ENCODE measurements at regions not wholly inside any gene's neighbourhood (a gene's known extent, or its start where the extent isn't known, plus 50 kb on each side); places are given as distances from the start of the nearest gene placed in this dataset.

DNA sequence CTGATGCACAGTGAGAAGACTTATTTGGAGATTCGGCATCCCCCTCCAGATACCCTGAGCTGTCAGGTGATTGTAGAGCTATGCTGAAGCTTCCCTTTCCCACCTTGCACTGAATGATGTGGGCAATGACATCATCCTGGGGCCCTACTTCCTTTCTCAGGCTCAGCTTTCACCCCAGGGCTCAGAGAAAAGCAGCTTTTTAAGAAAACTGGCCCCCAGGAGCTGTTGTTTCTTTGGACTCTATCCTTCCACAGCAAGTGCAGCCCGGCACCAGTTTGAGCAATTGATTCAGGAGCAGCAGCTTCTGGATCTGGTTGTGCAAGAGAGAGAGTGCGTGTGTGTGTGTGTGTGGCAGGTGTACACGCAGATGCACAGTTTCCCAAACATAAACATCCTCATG, 251.3 kb downstream of the ANAPC1 start:
- Mint-ChIP-seq H3K36me3 (peaks cover 8% of the 10 kb centered on the region), H3K4me3 (no peak overlapping the region), H3K27me3 (no peaks in the 10 kb centered on the region), H3K4me1 (no peaks in the 10 kb centered on the region), H3K27ac (no peak overlapping the region), H3K9me3 (peaks cover 4 to 27% (median 16%) of the 10 kb centered on the region in 3 donors)

DNA sequence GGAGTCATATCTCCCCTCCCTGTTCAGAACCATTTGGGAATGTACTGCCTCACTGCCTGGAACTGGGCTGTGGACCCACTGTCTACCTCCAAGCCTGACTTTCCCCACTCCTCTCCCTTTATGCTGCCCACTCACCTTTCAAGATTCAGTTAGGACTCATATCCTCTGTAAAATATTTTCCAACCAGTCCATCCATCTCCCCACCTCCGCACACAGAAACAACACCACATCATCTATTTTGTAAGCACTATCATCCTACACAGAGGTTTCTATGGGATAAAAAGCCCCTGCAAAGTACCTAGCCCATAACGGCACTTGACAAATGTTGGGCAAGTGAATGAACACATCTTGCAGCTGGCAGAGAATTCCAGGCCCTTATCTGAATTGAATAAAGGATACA, 250.8 kb downstream of the ANAPC1 start:
- no peaks in the 10 kb centered on the region for H3K27me3 Mint-ChIP-seq
- H3K4me1 Mint-ChIP-seq, result no peaks in the 10 kb centered on the region
- peaks cover 8% of the 10 kb centered on the region for H3K36me3 Mint-ChIP-seq
- H3K4me3 Mint-ChIP-seq, result no peak overlapping the region
- H3K27ac Mint-ChIP-seq, result no peak overlapping the region
- H3K9me3 Mint-ChIP-seq, result peaks cover 4 to 27% (median 16%) of the 10 kb centered on the region in 3 donors

DNA sequence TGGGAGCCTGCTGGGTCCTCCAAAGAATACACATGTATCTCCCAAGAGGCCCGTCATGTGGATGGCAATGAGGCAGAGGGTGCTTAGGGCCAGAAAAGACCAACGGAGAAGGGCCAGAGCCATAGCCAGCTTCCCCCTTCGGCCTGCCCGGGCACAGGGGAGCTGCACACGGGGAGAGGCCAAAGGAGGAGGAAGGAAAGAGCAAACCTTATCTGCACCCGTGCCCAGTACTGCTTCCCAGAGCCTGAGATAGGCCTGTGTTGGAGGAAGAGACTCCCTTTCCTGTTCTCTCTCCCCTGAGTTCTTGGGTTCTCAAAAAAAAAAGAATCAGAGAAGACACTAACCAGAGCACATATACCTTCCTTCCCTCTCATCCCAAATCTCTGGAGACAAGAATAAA, 250.3 kb downstream of the ANAPC1 start:
- Mint-ChIP-seq H3K36me3 (peaks cover 8% of the 10 kb centered on the region), H3K4me3 (no peak overlapping the region), H3K27ac (no peak overlapping the region), H3K9me3 (peaks cover 5 to 26% (median 13%) of the 10 kb centered on the region in 3 donors), H3K4me1 (no peaks in the 10 kb centered on the region), H3K27me3 (peaks cover 2% of the 10 kb centered on the region)

DNA sequence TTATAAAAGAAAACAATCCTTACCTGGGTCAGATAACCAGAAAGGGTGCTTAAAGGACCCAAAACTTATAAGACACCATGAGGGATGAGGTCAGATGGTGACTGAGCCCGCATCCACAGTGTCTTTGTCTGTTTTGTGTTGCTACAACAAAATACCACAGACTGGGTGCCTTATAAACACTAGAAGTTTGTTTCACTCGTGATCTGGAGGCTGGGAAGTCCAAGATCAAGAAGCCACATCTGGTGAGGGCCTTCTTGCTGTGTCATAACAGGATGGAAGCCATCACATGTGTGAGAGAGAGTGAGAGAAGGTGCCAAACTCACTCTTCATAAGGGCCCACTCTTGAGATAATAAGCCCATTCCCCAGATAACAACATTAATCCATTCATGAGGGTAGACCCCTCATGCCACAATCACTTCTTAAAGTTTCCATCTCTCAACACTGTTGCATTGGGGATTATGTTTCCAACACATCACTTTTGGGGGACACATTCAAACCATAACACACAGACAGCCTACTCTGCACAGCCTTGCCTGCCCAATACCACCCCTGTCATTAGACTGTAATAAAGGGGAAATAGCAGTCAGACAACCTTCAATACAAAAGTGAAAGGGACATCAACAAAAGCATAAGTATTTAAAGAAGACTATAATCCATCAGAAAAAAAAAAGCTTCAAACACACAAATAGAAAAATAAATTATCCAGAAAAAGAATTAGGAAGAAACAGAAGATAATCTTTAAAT, 249.8 kb downstream of the ANAPC1 start:
- Mint-ChIP-seq H3K36me3 (peaks cover 8% of the 10 kb centered on the region), H3K27me3 (peaks cover 4% of the 10 kb centered on the region), H3K9me3 (peaks cover 3 to 23% (median 8%) of the 10 kb centered on the region in 3 donors), H3K27ac (no peak overlapping the region), H3K4me3 (no peak overlapping the region), H3K4me1 (no peaks in the 10 kb centered on the region)

DNA sequence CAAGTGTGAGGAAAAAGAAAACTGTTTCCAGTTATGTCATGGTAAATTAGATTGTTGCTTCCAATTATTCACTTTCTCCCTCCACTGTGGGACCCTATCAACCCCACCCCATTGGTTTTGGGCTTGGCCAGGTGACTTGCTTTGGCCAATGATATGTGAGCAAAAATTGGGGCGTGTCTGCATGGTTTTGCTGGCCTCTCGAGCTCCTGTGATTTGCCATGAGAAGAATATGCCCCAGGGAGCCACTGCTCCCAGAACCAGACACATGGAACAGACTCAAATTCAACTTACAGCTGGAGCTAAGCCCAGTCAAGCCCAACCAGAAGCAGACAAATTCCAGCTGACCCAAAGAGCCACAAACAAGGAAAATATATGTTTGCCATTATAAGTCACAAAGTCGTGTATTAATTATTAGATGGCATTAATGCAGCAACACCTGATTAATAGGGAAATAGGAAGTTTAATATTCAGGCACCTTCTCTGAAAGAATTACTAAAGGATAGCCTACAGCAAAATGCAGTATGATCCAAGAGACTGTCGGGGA, 248.9 kb downstream of the ANAPC1 start:
- H3K36me3 Mint-ChIP-seq, result peaks cover 8% of the 10 kb centered on the region
- peaks cover 4% of the 10 kb centered on the region for H3K27me3 Mint-ChIP-seq
- H3K4me3 Mint-ChIP-seq, result no peak overlapping the region
- peaks cover 3 to 18% (median 6%) of the 10 kb centered on the region in 3 donors for H3K9me3 Mint-ChIP-seq
- no peaks in the 10 kb centered on the region for H3K4me1 Mint-ChIP-seq
- no peak overlapping the region for H3K27ac Mint-ChIP-seq

DNA sequence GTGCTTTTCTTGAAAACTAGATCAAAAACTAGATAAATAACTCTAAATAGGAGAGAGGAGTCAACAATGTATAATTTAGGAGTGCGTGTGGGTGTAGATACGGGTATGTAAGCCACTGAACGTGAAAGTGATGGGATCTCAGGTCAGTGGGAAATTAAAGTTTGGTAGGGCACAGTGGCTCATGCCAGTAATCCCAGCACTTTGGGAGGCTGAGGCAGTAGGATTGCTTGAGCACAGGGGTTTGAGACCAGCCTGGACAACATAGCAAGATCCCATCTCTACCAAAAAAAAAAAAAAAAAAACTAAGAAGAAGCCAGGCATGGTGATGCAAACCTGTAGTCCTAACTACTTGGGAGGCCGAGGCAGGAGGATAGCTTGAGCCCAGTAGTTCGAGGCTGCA, 247.1 kb downstream of the ANAPC1 start:
- Mint-ChIP-seq H3K9me3 (peaks cover 3 to 12% (median 3%) of the 10 kb centered on the region in 3 donors), H3K27me3 (peaks cover 7% of the 10 kb centered on the region), H3K36me3 (peaks cover 8% of the 10 kb centered on the region), H3K4me1 (no peaks in the 10 kb centered on the region), H3K4me3 (no peak overlapping the region), H3K27ac (no peak overlapping the region)

DNA sequence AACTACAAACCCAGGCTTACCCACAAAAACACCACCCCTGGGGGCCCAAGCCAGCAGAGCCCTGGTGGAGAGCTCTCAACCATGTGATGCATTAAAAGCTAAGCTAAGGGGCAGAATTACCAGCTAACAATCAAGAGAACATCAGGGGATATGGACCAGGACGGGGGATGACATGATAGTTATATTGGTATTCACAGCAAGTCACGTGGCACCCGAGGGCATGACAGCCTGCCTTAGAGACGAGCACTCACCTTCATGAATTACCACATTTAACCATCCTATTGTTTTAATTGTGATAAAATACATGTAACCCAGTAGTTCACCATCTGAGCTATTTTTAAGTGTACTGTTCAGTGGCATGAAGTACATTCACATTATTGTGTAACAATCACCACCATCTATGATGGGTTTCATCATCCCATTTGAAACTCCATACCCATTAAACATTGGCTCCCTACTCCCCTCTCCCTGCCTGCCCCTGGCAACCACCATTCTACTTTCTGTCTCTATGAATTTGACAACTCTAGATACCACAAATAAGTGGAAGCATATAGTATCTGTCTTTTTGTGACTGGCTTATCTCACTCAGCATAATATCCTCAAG, 245.6 kb downstream of the ANAPC1 start:
- Mint-ChIP-seq H3K4me3 (no peak overlapping the region), H3K27ac (no peak overlapping the region), H3K9me3 (peaks cover 3 to 12% (median 3%) of the 10 kb centered on the region in 3 donors), H3K36me3 (peaks cover 4% of the 10 kb centered on the region), H3K4me1 (no peaks in the 10 kb centered on the region), H3K27me3 (peaks cover 7% of the 10 kb centered on the region)

DNA sequence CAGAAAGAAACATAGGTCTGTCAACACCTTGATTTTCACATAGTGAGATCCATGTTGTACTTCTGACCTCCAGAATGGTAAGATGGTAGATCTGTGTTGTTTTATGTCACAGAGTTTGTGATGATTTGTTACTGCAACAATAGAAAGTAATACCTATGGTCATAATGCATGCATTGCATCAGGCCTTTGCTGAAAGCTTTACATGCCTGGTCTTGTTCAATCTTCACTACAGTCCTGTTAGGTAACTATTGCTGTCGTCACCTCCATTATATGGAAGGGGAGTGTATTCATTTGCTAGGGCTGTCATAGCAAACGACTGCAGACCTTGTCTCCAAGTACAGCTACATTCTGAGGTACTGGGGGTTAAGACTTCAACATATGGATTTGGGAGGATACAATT, 243.5 kb downstream of the ANAPC1 start:
- H3K27me3 Mint-ChIP-seq, result peaks cover 7% of the 10 kb centered on the region
- peaks cover 3 to 12% (median 3%) of the 10 kb centered on the region in 3 donors for H3K9me3 Mint-ChIP-seq
- H3K36me3 Mint-ChIP-seq, result no peaks in the 10 kb centered on the region
- no peak overlapping the region for H3K27ac Mint-ChIP-seq
- H3K4me1 Mint-ChIP-seq, result no peaks in the 10 kb centered on the region
- H3K4me3 Mint-ChIP-seq, result no peak overlapping the region

DNA sequence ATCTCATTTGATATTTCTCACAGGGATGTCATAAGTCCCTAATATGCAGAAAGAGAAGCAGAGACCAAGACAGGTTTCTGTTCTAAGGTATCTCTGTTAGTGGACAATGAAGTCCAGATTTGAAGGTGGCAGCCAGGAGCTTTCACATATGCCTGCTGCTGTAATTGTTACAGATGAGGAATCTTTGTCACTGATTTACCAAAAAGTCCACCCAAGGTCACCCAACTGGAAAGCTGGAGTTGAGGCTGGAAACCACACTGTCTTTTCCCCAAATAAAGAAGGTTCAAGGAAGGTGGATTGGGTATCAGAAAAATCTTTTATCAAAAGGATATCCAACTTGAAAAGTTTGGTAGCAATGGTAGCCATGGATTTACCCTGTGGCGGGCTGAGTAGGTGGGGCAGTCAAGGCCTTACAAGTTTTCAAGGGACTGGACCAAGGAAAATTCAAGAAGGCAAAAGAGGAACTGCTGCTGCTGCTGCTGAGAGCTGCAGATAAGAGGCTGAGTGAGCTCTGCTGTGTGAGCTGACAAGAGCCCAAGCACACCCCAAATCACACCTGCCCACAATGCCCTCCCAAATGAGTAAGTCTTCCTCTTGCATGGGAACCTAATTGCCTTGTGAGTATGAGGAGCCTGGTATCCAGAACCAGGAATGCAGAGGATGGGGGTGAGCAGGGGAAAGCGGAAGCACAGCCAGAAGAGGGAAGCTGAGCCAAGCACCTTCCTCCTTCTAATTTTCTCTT, 241.2 kb downstream of the ANAPC1 start:
- peaks cover 8% of the 10 kb centered on the region for H3K27me3 Mint-ChIP-seq
- peaks cover 6 to 25% (median 9%) of the 10 kb centered on the region in 3 donors for H3K9me3 Mint-ChIP-seq
- no peaks in the 10 kb centered on the region for H3K4me1 Mint-ChIP-seq
- H3K36me3 Mint-ChIP-seq, result peaks cover 4% of the 10 kb centered on the region
- H3K4me3 Mint-ChIP-seq, result no peak overlapping the region
- no peak overlapping the region for H3K27ac Mint-ChIP-seq

DNA sequence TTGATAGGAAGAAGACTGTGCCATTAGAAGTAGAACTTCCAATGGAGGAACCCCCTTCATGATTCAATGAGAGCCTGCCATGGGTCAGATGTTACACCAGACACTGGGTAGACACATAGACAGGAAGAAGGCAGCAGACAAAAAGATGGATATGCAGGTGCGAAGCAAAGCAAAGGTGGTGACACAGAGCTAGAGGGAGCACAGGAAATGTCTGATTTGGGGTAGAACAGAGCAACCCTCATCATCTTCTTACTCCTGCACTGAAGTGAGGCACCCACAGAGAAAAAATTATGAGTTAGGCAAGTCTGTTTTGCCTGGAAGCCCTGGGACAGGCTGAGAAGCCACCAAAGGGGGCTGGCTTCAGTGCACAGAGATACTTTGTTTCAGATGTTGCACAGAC, 240.2 kb downstream of the ANAPC1 start:
- Mint-ChIP-seq H3K27ac (no peak overlapping the region), H3K9me3 (peaks cover 6 to 18% (median 6%) of the 10 kb centered on the region in 3 donors)

DNA sequence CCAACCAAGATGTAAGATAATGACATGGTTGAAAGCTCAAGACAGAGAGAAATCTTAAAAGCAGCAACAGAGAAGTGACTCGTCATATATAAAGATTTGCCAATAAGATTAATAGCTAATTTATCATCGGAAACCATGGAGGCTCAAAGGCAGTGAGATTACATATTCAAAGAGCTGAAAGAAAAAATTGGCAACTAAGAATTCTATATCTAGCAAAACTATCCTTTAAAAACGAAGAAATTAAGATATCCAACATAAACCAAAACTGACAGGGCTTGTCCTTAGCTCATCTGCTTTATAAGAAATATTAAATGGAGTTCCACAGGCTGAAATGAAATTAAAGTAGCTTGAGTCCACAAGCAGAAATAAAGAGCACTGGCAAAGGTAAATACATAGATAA, 236.6 kb downstream of the ANAPC1 start:
- Mint-ChIP-seq H3K9me3 (peaks cover 6 to 17% (median 6%) of the 10 kb centered on the region in 3 donors), H3K4me1 (no peaks in the 10 kb centered on the region), H3K36me3 (peaks cover 4% of the 10 kb centered on the region), H3K4me3 (no peak overlapping the region), H3K27me3 (peaks cover 1% of the 10 kb centered on the region), H3K27ac (no peak overlapping the region)

More for the DNA sequence above, 240.2 kb downstream of the ANAPC1 start:
- Mint-ChIP-seq H3K4me1 (no peaks in the 10 kb centered on the region), H3K4me3 (no peak overlapping the region), H3K36me3 (peaks cover 4% of the 10 kb centered on the region), H3K27me3 (peaks cover 6% of the 10 kb centered on the region)

DNA sequence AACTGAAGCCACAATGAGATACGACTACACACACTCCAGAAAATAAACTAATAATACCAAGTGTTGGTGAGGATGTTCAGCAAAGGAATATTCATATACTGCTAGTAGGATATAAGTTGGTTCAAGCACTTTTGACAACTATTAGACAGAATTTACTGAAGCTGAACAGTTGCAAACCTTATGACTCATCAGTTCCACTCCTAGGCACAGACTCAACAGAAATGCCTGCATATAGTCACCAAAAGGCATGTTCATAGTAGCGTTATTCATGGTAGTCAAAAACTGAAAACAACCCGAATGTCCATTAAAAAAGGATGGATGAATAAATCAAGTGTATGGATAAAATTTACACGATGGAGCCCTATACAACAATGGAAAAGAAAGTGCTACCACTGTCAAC, 232.0 kb downstream of the ANAPC1 start:
- no peak overlapping the region for H3K4me3 Mint-ChIP-seq
- no peaks in the 10 kb centered on the region for H3K4me1 Mint-ChIP-seq
- peaks cover 2 to 7% (median 3%) of the 10 kb centered on the region in 3 donors for H3K9me3 Mint-ChIP-seq
- H3K27me3 Mint-ChIP-seq, result peaks cover under 1% of the 10 kb centered on the region
- H3K27ac Mint-ChIP-seq, result no peak overlapping the region
- peaks cover 2% of the 10 kb centered on the region for H3K36me3 Mint-ChIP-seq

DNA sequence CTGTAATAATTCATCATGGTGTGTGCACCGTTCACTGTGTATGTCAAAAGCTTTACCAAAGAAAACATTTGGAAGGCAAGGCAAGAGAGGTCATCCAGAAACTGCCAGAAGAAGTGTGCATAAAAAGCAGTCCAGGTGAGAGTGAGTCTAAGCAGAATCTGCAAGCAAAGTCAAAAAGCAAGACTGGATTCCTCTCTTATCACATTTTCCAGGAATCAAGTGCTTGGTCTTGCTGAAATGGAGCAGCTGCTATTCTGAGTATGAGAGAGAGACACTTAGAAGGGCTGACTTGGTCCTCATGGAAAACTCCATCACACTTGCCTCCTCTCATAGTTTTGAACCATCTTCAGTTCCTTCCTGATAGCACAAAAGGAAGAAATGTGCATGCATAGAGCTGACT, 231.3 kb downstream of the ANAPC1 start:
- H3K27ac Mint-ChIP-seq, result peak overlapping the region in 1 of 3 donors; percentile 0
- H3K9me3 Mint-ChIP-seq, result peaks cover 0 to under 1% (median 0%) of the 10 kb centered on the region in 3 donors
- peaks cover 4% of the 10 kb centered on the region for H3K27me3 Mint-ChIP-seq
- H3K4me1 Mint-ChIP-seq, result no peaks in the 10 kb centered on the region
- H3K36me3 Mint-ChIP-seq, result no peaks in the 10 kb centered on the region
- H3K4me3 Mint-ChIP-seq, result no peak overlapping the region

DNA sequence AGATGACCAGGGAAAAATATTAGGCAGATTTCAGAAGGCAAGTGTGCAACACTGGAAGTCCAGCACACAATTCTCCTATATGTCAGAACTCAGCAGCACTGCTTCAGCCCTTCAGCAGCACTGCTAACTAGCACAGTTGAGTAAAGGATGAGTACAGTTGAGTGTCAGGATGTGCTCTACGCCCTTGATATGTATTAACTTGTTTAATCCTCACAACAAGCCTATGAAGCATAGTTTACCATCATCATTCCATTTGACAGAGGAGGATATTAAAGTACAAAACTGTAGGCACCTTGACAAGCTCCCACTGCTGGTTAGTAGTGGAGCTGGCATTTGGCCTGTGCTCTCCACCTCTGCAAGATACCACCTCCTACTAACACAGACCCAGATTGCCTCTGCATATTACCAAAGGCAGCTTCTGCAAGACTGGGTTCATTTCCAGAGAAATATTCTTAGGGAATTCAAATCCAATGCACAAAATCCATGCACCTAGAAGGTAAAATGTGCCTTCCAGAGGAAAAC, 230.8 kb downstream of the ANAPC1 start:
- Mint-ChIP-seq H3K27me3 (peaks cover 4% of the 10 kb centered on the region), H3K27ac (no peak overlapping the region), H3K4me1 (no peaks in the 10 kb centered on the region), H3K36me3 (no peaks in the 10 kb centered on the region), H3K9me3 (no peaks in the 10 kb centered on the region), H3K4me3 (no peak overlapping the region)

DNA sequence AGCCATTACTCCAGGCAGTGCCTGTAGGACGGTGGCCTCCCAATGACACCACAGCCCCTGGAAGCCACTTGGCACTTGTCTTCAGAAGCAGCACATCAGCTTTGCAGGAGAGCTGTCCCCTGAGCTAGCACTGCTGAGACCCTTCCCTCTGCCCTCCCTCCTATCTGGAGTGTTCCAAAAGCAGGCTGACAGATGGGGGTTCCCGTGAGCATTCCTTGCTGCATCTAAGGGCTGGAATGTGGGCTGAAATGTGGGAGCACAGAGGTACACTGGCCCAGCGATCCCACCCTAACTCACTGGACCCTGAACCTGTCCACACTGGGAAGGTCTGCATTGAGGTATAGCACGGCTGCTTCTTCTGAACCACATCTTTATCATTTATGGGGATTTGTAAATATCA, 230.1 kb downstream of the ANAPC1 start:
- H3K27ac Mint-ChIP-seq, result no peak overlapping the region
- H3K27me3 Mint-ChIP-seq, result peaks cover 4% of the 10 kb centered on the region

More for the DNA sequence above, 230.1 kb downstream of the ANAPC1 start:
- Mint-ChIP-seq H3K4me3 (no peak overlapping the region), H3K36me3 (no peaks in the 10 kb centered on the region), H3K4me1 (peaks cover 0 to under 1% (median 0%) of the 10 kb centered on the region in 3 donors), H3K9me3 (no peaks in the 10 kb centered on the region)

Data from IgD-negative memory B cell (primary cell).